ENCODE measurements at regions not wholly inside any gene's neighbourhood (a gene's known extent, or its start where the extent isn't known, plus 50 kb on each side); places are given as distances from the start of the nearest gene placed in this dataset.

DNA sequence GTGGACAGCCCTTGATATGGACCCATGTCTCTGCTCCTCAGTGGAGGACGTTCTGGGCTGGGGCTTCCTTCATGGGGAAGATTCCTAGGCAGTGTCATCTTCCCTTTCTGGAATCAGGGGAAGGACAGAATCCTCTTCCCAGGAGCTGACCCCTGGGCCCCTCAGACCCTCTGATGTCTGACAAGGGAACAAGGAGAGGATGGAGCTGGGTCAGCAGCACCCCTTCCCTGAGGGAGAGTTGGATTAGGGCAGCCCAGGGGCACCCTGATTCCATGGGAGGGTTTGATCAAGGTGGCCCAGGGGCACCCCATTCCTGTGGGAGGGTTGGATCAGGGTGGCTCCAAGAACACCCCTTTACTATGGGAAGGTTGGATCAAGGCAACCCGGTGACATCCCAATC lies 86.5 kb downstream of the ACKR3 start:
- DNase-seq = no peak

DNA sequence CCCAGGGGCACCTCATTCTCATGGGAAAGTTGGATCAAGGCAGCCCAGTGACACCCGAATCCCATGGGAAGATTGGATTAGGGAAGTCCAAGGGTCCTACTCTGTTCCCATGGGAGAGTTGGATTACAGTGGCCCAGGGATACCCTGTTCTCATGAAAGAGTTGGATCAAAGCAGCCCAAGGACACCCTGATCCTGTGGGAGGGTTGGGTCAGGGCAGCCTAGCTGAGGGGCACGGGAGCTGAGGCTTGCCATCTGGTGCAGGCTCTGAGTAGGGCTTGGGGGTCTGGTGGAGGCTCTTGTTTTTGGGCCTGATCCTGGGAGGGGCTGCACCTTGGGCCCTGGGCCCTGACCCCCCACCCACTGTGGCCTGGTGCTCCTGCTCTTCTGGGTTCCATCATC lies 87.1 kb downstream of the ACKR3 start:
- DNase-seq = no peak

DNA sequence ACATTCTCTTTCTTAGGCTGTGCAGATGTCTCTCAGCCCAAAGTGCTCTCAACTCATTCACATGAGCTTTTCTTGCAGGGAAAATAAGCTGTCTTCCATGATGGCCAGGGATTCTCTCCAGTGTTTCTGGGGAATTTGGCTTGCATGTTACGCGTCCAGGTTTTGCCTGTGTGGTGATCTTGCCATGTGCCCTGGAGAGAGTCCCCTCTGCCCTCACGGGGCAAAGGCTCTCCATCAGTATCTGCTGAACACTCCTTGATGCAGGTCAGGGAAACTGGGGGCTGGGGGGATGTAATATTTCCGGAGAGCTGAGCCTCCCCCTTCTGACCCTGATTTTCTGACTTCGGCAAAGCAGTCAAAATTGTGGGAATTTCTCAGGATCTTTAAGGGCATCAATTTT lies 87.6 kb downstream of the ACKR3 start:
- DNase-seq = no peak

DNA sequence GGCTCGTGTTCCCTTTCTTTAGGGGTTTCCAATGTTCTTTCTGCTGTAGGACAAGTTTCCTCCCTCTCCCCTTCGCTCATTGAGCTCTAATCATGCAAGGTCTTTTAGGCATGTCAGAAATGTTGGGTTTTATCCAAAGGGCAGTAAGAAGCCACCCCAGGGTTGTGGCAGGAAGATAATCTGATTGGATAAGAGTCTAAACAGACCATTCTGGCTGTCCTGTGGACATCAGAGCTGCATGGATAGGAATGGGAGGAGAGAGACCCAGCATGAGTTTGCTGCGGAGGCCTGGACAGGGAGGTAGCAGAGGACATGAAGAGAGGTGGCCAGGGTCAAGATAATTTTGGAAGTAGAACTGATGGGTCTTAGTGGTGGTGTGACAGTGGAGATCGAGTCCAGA lies 88.2 kb downstream of the ACKR3 start:
- DNase-seq = no peak

DNA sequence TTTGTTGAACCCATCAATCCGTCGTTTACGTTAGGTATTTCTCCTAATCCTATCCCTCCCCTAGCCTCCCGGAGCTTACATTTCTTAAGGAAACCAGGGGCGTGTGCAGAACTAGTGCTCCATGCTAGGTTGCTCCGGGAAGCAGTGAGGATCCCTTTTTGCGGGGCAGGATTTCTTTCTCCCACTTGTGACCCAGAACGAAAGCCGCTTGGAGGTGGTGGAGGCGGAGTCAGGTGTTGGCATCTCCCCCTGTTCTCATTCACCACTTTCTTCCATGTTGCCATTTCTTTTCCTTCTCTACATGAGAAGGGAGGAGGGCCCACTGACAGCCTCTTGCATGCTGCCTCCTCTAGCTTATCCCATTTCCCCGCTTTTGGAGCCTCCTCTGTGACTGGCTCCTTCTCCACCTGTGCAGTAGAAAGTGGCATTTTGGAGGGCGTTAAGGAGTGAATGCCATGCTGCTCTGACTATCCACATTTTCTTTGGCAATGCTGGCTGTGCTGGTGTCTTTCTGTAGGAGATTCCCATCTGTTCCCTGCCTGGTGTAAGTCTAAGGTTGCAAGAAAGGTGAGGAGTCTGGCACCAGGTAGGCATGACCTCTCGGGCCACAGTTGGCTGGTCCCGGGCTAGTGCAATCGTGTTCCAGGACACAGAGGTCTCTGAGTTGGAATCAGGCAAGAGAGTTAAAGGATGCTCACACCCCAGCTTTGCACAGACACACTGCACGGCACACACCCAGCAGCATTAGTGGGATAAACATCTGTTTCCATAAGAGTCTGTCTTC lies 89.5 kb downstream of the ACKR3 start:
- DNase-seq = no peak

DNA sequence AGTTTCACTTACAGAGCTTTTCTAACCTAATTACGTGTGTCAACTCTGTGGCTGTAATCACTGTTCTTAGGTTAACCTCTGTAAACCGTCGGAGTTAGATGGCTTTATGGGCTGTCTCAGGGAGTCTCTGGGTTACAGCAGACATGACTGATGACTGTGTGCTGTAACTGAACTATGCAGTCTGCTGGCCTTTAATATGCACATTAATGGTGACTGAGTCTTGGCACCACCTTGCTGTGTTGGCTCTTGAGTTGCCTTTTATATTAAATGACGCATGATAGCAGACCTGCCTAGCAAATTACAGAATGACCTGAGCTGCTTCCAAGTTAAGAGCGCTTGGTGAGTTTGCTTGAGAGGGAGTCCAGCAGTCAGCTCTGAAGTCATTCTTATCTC lies 90.1 kb downstream of the ACKR3 start:
- no peak for DNase-seq

DNA sequence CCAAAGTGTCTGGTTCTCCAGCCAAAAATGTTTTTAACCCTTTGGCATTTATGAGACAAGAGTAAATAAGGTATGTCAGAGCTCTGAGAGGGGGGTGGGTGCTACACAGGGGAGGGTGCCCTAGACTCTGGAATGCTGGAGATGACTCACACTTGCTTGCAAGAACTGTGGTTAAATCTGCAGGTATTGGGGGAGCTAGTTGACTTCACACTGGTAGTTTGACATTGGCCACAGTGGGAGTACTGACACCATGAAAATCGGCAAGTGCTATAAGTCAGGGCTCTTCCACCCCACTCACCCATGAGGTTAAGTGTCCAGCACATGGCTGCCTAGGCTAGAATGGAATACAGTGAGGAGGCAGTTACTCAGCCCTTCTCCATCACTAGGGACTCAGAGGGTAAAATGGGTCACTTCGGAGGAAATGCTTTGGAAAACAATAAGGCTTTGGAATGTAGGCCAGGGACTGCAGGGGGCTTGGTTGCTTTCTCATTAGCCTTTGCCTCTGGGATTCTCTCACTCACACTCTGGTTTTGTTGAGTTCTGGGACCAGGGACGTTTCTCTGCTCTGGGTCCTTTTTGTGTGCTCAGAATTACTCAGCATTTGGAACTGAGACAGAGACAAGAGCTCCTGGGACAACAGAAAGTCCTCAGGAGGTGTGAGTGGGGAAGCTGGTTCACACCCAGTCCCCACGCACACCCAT lies 91.6 kb downstream of the ACKR3 start:
- DNase-seq = no peak

DNA sequence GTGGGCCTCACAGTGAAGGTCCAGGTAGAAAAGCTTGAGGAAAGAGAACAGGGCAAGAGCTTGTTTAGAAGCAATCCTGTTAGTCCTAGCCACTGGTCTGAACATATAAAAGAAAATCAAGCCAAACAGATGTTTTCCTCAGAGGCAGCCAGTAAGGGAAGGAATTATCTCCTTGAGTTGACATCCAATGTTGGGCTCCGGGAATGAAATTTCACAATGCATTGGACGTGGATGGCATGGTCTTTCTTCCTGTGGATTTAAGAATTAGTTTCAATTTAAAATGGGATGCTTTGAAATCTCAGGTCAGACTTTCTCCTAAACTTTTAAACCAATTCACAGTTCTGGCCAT lies 92.1 kb downstream of the ACKR3 start:
- DNase-seq = no peak

DNA sequence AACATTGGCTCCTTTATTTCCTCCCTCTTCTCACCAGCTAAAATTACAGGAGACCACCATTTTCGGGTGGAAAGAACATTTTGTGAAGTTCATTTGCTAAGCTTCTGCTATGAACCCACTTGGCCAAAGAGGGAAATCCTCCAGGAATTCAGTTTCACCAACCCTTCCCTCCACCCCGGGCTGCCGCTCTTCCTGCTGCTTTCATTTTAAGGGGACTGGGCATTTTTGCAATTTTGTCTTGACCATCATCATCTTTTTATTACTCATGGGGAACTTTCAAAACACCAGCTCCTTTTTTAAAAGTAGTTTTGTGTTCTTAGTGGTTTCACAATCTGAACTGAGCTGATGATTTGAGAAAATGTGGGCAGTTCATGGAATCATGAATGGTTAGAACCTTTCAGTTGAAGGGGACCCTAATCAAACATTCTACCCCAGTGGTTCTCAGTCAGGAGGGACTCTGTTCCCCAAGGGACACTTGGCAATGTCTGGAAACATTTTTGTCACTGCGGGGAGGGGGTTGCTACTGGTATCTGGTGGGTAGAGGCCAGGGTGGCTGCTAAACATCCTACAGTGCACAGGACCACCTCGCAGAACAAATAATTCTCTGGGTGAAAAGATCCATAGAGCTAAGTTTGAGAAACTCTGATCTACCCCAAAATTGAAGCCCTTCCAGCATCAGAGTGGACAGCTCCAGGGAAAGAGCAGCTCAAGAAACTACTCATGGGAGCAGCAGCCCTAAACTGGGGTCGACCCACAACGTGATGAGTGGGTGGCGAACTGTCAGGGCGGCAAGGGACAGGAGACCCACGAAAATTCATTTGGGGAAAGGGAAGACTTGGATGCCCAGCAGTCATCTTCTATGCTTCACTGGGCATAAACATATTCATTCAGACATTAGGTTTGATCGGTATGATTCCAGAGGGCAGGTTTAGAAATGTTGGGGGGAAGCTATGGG lies 92.9 kb downstream of the ACKR3 start:
- DNase-seq = no peak

DNA sequence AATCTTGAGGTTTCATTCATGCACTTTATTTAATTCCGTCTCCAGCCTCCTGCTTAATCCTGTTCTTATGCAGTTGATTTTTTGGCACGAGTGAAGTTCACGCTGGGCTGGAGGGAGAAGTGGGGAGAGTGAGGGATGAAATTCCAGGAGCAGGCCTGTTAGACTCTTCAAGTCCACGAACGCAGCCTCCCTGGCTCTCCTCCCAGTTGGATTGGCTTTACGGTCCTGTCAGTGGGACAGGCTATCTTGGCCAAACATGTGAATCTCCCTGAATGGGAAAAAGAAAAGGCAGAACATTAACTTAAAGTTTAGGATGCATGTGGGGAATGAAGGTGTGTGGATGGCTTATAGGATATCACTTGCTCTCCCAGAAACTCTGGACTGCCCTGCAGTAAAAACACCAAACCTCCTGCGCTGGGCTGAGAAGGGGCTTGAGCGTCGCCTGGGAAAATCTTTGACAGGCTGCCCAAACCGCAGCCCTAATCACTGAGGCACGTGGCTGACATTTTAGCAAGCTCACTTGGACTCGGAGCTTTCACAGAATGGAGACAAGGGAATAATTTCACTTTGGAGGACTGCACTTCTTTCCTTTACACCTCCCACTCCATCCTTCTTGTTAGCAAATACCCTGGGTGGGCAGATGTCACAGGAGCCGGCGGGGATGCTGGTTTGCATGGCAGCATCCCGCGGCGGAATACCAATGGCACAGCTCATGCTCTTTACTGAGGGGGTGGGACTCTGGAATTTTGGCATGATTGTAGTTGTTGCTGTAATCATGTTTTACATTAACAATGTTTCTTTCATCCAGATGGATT lies 93.9 kb downstream of the ACKR3 start:
- DNase-seq = peak; percentile 54

DNA sequence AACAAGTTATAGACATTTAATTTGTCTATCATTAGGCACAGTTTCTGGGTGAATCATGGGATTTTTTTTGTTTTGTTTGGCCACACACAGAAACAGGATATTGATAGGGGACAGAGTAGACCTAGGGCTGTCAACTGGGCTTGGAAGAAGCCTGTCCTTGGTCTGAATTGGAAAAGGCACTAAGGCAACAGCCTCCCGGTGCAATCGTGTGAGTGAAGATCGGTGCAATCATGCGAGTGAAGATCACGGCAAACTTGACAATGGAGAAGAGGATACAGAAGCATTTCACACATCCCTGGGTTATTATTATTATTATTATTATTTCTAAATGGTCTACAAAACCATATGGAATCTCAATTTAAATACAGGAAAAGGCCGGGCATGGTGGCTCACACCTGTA lies 94.5 kb downstream of the ACKR3 start:
- DNase-seq = no peak

DNA sequence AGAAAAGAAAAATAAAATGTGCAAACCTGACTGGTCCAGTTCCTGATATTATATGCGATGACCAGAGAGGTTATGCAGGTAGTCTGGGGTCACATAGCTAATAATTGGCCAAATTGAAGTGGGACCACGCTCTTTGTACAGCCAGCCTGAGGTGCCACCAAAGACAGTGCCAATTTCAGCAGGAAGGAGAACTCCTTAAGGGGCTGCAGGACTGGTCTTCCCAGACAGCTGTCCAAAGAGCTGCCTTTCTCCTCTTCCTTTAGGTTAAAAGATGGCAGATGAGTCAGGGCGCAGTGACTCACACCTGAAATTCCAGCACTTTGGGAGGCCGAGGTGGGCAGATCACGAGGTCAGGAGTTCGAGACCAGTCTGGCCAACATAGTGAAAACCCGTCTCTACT lies 95.5 kb downstream of the ACKR3 start:
- DNase-seq = no peak

DNA sequence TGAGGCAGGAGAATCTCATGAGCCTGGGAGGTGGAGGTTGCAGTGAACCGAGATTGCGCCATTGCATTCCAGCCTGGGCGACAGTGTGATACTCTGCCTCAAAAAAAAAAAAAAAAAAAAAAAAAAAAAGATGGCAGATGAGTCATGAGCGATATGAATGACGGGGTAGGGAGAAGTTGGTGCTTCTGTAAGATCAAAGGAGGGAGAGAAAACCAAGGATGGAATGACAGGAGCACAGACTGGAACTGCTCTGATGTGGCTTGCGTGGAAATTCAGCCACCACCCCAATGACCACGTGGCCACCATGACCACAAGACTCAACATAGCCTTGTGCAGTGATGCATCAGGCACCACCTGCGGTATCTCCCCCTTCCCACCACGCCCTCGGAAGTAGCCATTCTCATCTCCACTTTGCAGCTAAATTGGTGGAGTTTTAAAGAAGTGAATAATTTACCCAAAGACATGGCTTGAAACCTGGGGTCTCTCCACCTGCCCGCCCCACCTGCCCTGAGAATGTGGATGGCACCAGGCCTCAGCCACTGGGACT lies 96.0 kb downstream of the ACKR3 start:
- DNase-seq = no peak

DNA sequence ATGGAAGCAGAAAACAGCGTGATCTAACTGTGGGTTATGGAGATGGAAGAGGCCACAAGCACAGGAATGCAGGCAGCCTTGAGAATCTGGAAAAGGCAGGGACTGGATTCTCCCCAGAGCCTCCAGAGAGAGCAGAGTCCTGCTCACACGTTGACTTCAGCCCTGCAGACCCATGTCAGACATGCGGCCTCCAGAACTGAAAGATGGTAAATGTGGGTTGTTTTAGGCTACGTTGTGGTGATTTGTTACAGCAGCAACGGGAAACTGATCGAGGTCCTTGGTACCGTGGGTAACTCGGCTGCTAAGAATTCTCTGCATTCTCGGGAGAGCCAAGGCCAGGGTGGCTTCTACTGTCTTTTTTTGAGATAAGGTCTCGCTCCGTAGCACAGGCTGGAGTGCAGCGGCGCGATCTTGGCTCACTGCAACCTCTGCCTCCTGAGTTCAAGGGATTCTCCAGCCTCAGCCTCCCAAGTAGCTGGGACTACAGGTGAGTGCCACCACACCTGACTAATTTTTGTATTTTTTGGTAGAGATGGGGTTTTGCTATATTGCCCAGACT lies 97.1 kb downstream of the ACKR3 start:
- no peak for DNase-seq

DNA sequence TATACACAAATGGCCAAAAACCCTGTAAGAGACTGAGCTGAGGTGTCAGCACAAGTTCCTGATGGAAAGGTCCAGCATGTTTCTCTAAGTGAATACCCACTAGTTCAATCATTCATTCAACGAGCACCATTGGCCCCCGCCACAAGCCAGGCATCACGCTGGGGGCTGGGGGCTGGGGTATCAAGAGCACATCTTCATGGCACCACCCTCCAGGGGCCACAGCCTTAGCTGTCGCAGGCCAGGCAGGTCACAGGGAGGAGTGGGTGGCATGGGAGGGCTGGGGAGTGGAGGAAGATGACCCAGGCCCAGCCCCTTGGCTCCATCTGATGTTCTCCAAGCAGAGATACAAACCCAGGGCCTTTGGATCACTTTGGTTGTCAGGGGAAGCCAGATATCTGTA lies 97.9 kb downstream of the ACKR3 start:
- no peak for DNase-seq

DNA sequence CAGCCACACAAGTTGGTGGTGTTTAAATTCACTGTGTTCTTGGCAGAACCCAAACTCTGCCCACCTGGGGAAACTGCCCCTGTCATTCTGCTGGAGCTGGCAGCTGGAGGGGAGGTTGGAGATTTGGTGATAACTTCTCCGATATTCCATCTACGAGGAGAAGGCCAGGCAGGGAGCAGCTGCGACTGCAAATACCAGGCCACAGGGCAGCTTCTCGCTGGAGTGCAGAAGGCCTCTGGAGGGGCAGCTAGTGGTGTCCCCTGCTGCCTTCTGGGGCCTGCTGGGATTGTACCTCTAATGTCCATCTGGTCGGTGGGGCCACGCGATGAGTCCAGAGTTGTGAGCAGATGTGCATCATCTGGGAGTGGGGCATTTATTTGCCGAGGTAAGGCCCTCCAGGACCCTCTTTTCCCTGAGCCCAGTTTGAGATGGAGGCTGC lies 98.9 kb downstream of the ACKR3 start:
- DNase-seq = no peak

DNA sequence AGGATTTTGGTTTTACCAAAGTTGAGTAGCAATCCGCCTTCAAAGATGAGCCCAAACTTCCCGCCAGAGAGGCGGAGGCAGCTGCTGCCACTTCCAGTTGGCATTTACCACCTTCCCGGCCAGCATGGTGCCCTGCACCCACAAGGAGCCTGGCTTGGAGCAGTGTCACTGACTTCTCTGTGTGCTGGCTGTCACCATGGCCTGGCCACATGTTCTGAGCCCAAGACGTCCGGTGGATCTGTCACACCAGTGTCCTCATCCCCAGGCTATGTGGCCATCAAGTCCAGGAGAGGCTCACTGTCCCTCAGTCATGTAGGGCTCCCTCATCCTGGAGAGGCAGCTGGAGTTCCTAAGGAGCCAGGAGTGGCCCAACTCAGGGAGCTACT lies 100.6 kb downstream of the ACKR3 start:
- DNase-seq = no peak

DNA sequence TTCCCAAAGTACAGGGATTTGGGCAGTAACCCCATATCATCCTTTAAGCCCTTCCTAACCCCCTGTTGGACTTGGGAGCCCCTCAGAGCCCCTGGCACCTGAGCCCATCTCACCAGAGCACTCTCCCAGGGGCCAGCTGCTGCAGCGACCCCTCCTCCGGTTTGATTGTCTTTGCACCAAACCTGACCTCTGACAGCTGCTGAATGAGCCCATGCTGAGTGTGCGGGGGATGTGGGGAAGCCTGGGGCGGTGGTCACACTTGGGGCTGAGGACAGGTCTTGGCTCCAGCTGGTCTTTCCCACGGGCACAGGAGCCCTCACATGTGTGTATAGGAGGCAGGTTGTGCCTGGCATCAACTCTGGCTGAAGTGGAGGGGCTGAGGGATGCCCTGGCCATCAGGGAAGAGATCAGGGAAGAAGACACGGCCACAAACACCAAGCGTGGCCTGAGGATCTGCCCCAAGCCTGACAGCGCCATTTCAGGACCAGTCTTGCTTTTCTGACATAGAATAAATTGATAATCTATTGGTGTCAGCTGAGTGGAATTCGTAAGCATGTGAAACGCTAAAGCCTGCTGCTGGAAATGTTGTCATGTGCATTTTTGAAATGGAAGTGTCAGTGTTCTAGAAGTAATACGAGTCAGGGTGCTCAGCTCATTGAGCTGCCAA lies 102.4 kb downstream of the ACKR3 start:
- no peak for DNase-seq

DNA sequence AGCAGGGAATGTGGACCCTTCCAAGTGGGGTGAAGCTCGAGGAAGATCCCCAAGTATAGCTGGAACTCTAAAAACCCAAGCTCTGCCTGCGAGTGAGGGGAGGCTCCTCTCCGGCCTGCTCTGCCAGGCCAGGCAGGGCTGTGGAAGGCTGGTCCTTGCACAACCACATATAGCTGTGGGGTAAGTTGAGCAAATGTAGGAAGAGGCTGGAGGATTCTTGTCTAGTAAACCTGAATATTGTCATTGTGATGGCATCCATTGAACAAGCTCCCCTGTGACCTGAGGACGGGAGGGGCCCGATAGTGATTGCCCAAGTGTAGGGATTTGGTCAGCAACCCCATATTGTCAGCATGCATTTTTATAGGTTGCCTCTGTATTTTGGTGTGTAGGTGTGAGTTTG lies 103.0 kb downstream of the ACKR3 start:
- DNase-seq = no peak

DNA sequence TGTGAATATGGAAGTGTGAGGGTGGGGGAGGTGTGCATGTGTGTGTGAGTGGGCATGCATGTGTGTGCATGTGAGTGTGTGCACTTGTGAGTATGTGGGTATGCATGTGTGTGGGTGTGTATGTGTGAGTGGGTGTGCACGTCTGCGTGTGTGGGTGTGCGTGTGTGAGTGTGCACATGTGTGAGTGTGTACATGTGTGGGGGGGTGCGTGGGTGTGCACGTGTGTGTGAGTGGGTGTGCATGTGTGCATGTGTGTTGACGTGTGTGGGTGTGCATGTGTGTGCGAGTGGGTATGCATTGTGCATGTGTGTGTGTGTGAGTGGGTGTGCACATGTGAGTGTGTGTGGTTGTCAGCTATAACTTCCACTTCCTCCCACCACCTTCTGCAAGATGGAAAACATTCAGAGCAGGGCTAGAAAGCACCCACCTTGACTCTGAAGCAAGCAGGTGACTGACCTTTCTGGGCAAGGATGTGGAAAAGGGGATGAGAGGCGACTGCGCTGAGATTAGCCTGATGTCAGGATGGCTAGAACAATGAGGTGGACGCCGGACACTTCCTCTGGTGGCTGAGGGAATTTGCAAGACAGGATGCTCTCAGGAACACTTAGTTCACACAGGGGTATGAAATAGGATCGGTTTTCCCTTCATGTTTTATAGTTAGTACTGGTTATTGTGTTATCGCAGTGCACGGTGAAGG lies 103.6 kb downstream of the ACKR3 start:
- DNase-seq = no peak

DNA sequence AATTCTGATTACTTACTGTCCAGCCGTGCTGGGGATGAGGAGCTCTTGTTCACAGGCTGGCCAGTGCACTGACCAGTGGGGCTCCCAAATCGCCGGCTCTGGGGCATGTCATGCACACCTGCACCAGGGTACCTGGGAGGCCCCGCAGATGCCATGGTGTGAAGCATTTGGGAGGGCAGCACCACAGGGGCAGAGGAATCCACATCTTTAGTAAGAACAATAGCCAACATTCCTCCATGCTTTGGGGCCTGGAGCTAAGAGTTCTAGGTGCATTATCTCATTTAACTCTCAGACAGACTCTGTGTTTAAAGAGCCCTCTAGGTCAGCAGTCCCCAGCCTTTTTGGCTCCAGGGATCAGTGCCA lies 104.2 kb downstream of the ACKR3 start:
- no peak for DNase-seq

Data from amniotic stem cell (primary cell).